H1 (cell line): ENCODE measurements at regions not wholly inside any gene's neighbourhood (a gene's known extent, or its start where the extent isn't known, plus 50 kb on each side); places are given as distances from the start of the nearest gene placed in this dataset.

ENCODE experiments used
- CEBPB ChIP-seq: IDR thresholded peaks from 2 replicates; pipeline ENCODE4 v1.6.1; 2012; ENCODE audit warnings: low read depth, low read length
- NRF1 ChIP-seq: IDR thresholded peaks from 2 replicates; pipeline ENCODE4 v1.6.1; 2011; ENCODE audit warnings: mild to moderate bottlenecking, low read depth, low read length, improper control_type of control experiment
- POLR2A ChIP-seq, 2 experiments: IDR thresholded peaks; 1 replicate in 1 of 2; 2 replicates in 1 of 2; pipeline ENCODE4 v1.6.1; 2011; ENCODE audit warnings: low read depth in 2 of 2, low read length in 2 of 2, mild to moderate bottlenecking in 2 of 2; ENCODE audit errors: control extremely low read depth in 1 of 2
- SAP30 ChIP-seq: fragments of 300-600 bp; sonication (generic); IDR thresholded peaks from 2 replicates; pipeline ENCODE4 v1.7.1; 2012; ENCODE audit warnings: low read length, moderate library complexity, mild to moderate bottlenecking, inconsistent platforms; ENCODE audit not compliant: insufficient read depth, insufficient replicate concordance
- SIN3A ChIP-seq, 2 experiments: IDR thresholded peaks in 1 of 2; conservative IDR thresholded peaks in 1 of 2; 2 replicates each; pipeline ENCODE4 v1.6.1; 2011 to 2012; ENCODE audit warnings: low read length in 2 of 2, improper control_type of control experiment in 1 of 2, low read depth in 1 of 2, mild to moderate bottlenecking in 1 of 2
- SP2 ChIP-seq: IDR thresholded peaks from 2 replicates; pipeline ENCODE4 v1.6.1; 2012; ENCODE audit warnings: mild to moderate bottlenecking, low read length, inconsistent platforms
- TF ChIP-seq, protein P1 (sequence below), 3 experiments: IDR thresholded peaks; 1 replicate in 2 of 3; 2 replicates in 1 of 3; pipeline versions ENCODE4 v1.5.1 to v1.6.1; 2011; ENCODE audit warnings: low read length in 3 of 3, mild to moderate bottlenecking in 3 of 3, inconsistent platforms in 2 of 3, low read depth in 1 of 3, moderate library complexity in 1 of 3; ENCODE audit not compliant: insufficient read depth in 1 of 3; ENCODE audit errors: control extremely low read depth in 1 of 3
- TF ChIP-seq, protein P2 (sequence below): IDR thresholded peaks from 2 replicates; pipeline ENCODE4 v1.6.1; 2011; ENCODE audit warnings: low read depth, mild to moderate bottlenecking, low read length; ENCODE audit not compliant: insufficient read depth
- TF ChIP-seq, protein P3 (sequence below): IDR thresholded peaks from 2 replicates; pipeline ENCODE4 v1.6.1; 2012; ENCODE audit warnings: inconsistent platforms
- TF ChIP-seq, protein P4 (sequence below): IDR thresholded peaks from 2 replicates; pipeline ENCODE4 v1.6.1; 2011; ENCODE audit warnings: low read length, improper control_type of control experiment

DNA sequence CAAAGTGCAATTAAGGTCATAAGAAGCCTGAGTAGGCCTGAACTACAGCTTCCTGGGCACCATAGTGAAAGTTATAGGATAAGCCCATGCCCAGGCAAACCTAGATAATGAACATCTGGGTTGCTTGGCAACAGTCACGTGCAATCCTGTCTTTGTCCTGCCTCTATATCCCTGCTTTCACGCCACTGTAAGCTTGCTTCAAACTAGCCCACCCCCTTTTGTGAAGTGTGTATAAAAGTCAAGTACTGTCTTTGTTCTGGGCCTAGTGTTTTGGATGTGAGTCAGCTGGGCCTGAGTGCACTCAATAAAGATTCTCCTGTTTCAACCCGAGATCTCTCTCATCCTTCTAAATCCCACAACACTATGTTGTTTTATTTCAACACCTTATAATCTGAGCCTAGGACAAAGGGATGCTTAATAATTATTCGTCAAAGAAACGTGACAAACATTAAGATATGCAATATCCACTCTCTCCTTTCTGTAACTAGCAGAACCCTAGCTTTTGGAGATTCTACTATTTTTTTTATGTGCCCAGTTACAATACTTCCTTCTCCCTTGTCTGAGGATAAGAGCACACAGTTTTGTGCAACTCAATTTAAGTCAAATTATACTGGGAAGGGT is 927.8 kb downstream of the SUCLG1 start:
- TF ChIP-seq CEBPB (no peak), SAP30 (no peak), SP2 (no peak), POLR2A (IDR thresholded peaks at IDR 0.05; ENCODE audit: control extremely low read depth in 1 of 2, low read depth in 2 of 2, low read length in 2 of 2) (no peak), SIN3A (conservative IDR thresholded peaks at IDR 0.05 in 1 of 2, IDR thresholded peaks at IDR 0.05 in 1 of 2; ENCODE audit: low read depth in 1 of 2, low read length in 2 of 2) (no peak), NRF1 (no peak)
- TF ChIP-seq, protein P1, sequence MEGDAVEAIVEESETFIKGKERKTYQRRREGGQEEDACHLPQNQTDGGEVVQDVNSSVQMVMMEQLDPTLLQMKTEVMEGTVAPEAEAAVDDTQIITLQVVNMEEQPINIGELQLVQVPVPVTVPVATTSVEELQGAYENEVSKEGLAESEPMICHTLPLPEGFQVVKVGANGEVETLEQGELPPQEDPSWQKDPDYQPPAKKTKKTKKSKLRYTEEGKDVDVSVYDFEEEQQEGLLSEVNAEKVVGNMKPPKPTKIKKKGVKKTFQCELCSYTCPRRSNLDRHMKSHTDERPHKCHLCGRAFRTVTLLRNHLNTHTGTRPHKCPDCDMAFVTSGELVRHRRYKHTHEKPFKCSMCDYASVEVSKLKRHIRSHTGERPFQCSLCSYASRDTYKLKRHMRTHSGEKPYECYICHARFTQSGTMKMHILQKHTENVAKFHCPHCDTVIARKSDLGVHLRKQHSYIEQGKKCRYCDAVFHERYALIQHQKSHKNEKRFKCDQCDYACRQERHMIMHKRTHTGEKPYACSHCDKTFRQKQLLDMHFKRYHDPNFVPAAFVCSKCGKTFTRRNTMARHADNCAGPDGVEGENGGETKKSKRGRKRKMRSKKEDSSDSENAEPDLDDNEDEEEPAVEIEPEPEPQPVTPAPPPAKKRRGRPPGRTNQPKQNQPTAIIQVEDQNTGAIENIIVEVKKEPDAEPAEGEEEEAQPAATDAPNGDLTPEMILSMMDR (IDR thresholded peaks at IDR 0.05; ENCODE audit: control extremely low read depth in 1 of 3, insufficient read depth in 1 of 3, low read depth in 1 of 3, low read length in 3 of 3), result no peak
- TF ChIP-seq, protein P2, sequence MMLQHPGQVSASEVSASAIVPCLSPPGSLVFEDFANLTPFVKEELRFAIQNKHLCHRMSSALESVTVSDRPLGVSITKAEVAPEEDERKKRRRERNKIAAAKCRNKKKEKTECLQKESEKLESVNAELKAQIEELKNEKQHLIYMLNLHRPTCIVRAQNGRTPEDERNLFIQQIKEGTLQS, result no peak
- TF ChIP-seq, protein P3, sequence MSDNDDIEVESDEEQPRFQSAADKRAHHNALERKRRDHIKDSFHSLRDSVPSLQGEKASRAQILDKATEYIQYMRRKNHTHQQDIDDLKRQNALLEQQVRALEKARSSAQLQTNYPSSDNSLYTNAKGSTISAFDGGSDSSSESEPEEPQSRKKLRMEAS, result no peak
- TF ChIP-seq, protein P4, sequence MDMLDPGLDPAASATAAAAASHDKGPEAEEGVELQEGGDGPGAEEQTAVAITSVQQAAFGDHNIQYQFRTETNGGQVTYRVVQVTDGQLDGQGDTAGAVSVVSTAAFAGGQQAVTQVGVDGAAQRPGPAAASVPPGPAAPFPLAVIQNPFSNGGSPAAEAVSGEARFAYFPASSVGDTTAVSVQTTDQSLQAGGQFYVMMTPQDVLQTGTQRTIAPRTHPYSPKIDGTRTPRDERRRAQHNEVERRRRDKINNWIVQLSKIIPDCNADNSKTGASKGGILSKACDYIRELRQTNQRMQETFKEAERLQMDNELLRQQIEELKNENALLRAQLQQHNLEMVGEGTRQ, result no peak
